Heart left ventricle (tissue), 13 donors: ENCODE measurements at regions not wholly inside any gene's neighbourhood (a gene's known extent, or its start where the extent isn't known, plus 50 kb on each side); places are given as distances from the start of the nearest gene placed in this dataset.

Experiments used
- CTCF ChIP-seq, 12 donors: fragments of 200-600 bp; sonication (generic) in 4 of 12; IDR thresholded peaks; one replicate each; pipeline versions ENCODE4 v1.5.0 to v1.8.0; 2018 to 2022; ENCODE audit warnings: antibody characterized with exemption in 12 of 12, mild to moderate bottlenecking in 5 of 12
- POLR2A ChIP-seq, 2 donors: fragments of 450-650 bp; IDR thresholded peaks; one replicate each; pipeline ENCODE4 v1.6.1; 2017; ENCODE audit warnings: antibody characterized with exemption in 2 of 2, mild to moderate bottlenecking in 2 of 2, moderate library complexity in 2 of 2
- donor health status: ischemic (EF 13 %, LVEDD 7.1; RV severe dilation, severe dysfunction).
- donor health status: DM: no; HTN: yes; CAD: no.
- donor health status: DM: no; HTN: no; CAD: no.
- donor health status: ischemic (EF 25% LVEDD 6.9; RV normal size, moderate dysfunction).
- donor health status: ischemic (EF 25% LVEDD 5.7; RV mildly dilated, moderate dysfunction).
- donor health status: ischemic (EF 35%, LVEDD 5.7; RV mildly dilated, moderate dysfunction).
- donor health status: nonischemic (EF 11% LVEDD 7.7; RV severe dilation, severe dysfunction).
- donor health status: DM: yes; HTN: yes; CAD: no.
- donor health status: PGD.
- donor health status: ischemic (EF 29% LVEDD 5.4; RV normal size, mild dysfunction).
- donor health status: nonischemic (EF 23%, LVEDD 6.1; RV moderate dilation, normal function).

- TF ChIP-seq CTCF (IDR thresholded peaks at IDR 0.05), result no peak
- no peak for TF ChIP-seq POLR2A (IDR thresholded peaks at IDR 0.05)
These were observed 325.1 kb upstream of the CBLB start for GRCh38 chr3:106193876-106194275.
